GM10248 (cell line): ENCODE measurements at regions not wholly inside any gene's neighbourhood (a gene's known extent, or its start where the extent isn't known, plus 50 kb on each side); places are given as distances from the start of the nearest gene placed in this dataset.

Experiments
- CTCF ChIA-PET: fragments of 300-600 bp; sonication (Branson Sonifier 250); formaldehyde crosslinking; extraction: SDS; loops from one replicate; lab custom pipeline; 2021; ENCODE audit warnings: antibody characterized with exemption; lab: Yijun Ruan, JAX
- POLR2A ChIA-PET: fragments of 350-650 bp; sonication (Branson Sonifier 250); formaldehyde crosslinking; extraction: SDS; loops from one replicate; lab custom pipeline; 2020; ENCODE audit warnings: antibody characterized with exemption; lab: Yijun Ruan, JAX
- DNase-seq: peaks from one replicate; pipeline ENCODE4 v3.0.0; 2012; ENCODE audit errors: extremely low spot score
- CTCF ChIP-seq: IDR thresholded peaks from 2 replicates; pipeline ENCODE4 v1.5.1; 2012; ENCODE audit warnings: mild to moderate bottlenecking, low read depth; ENCODE audit errors: extremely low read depth, missing control alignments, control extremely low read depth

DNA sequence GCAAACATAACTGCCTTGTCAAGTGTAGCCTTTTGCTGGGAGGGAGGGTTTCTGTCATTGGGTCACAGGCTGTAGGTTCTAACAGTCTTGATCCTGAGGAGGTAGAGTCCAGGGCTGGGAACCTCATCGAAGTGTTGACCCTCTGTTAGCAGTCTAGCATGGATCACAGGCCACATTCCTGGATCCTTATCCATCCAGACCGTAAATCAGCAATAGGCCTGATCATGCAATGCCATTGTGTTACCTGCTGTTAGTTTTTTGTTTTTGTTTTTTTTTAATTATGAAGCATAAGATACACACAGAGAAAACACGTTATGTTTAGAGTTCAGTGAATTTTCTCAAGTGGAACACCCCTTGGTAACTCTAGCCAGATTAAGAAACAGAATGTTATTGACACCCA lies 282.0 kb upstream of the TPM1 start:
- ChIA-PET POLR2A (no interaction called here), CTCF (interaction anchor here (3.1 kb wide), 1 partner anchor 18 kb away, joined by 10 read pairs; no protein-coding TSS in a partner anchor)
- DNase-seq = no peak
- TF ChIP-seq CTCF = no peak

DNA sequence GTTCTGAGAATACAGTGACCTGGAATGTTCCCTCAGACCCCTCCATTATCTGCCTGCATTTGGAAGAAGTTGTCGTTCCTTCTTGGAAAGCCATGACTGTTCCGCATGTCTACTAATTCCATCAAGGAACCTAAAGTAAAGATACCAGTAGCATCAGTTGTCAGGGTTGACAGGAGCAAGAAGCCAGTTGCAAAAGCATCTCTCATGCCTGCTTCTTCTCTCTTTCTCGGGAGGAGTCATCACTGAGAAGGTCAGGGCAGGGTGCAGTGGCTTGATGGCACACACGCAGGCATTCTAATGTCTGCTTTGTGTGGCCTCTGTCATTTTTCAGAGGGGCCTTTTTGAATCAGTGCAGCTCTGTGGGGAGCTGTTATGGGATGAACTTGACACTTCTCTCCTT lies 276.6 kb upstream of the TPM1 start:
- DNase-seq = no peak
- CTCF ChIA-PET = interaction anchor here (1.9 kb wide), 1 partner anchor 15 kb away, joined by 4 read pairs; no protein-coding TSS in a partner anchor
- no peak for TF ChIP-seq CTCF
- POLR2A ChIA-PET = no interaction called here

DNA sequence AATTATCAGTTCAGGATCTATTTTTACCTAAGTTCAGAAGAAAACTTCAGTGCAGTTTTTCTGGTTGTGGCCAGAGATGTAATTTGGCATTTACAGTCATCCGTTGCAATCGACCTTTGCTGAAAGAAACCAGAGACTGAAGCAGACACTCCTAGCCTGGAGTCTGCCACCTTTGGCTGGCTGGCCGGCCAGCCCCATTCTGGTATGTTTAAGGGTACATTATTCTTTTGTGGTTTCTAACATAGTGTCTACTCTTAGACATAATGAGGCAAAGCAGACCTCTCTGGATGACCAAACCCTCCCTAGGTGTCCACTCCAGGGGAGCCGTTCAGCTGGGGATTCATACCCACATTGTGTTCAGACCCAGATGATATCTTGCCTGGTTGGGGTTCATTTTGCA lies 275.9 kb upstream of the TPM1 start:
- no peak for DNase-seq
- TF ChIP-seq CTCF = no peak
- ChIA-PET CTCF (interaction anchor here (1.5 to 1.9 kb wide), 2 partner anchors 13 to 15 kb away, joined by 4 read pairs; no protein-coding TSS in a partner anchor), POLR2A (no interaction called here)

- ChIA-PET CTCF (no interaction called here), POLR2A (no interaction called here)
- DNase-seq = no peak
- TF ChIP-seq CTCF = no peak
Measured at GRCh38 chr15:62769604-62770003, 272.9 kb upstream of the TPM1 start.

GRCh38 chr15:62770111-62770660 lies 272.4 kb upstream of the TPM1 start:
- CTCF ChIA-PET = no interaction called here

DNA sequence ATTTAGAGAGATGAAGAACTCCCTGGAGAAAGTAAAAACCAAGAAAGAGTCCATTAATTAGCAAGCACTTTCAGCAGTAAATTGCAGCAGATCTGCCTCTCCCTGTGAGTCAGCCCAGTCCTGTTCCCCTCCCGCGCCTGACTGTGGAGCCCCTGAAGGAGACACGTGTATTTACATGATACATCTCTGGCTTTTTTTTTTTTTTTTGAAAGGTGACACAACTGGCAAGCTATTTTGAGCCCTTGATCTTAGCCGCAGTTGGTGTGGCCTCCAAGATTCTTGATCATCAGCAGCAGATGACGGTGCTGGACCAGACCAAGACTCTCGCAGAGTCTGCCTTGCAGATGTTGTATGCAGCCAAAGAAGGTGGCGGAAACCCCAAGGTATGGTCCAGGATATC lies 271.8 kb upstream of the TPM1 start:
- TF ChIP-seq CTCF = no peak
- ChIA-PET POLR2A (no interaction called here), CTCF (interaction anchor here (1.4 kb wide), 1 partner anchor 12 kb away, joined by 4 read pairs; no protein-coding TSS in a partner anchor)
- no peak for DNase-seq

More at GRCh38 chr15:62770111-62770660, 272.4 kb upstream of the TPM1 start:
- no peak for TF ChIP-seq CTCF
- DNase-seq = no peak
- POLR2A ChIA-PET = no interaction called here

GRCh38 chr15:62771234-62771633 lies 271.3 kb upstream of the TPM1 start:
- no peak for DNase-seq
- no peak for TF ChIP-seq CTCF
- ChIA-PET CTCF (interaction anchor here (1.4 kb wide), 1 partner anchor 12 kb away, joined by 4 read pairs; no protein-coding TSS in a partner anchor), POLR2A (no interaction called here)
